Suppressor macrophage treated with lipopolysaccharide for 4 hours (primary cell): ENCODE measurements at regions not wholly inside any gene's neighbourhood (a gene's known extent, or its start where the extent isn't known, plus 50 kb on each side); places are given as distances from the start of the nearest gene placed in this dataset.
A peak's percentile ranks its signal among the peaks of the same experiment; 100 is the strongest.
"Not testable (repeated sequence)": the region's sequence is repeated elsewhere in the genome, so short reads cannot be mapped to it uniquely, and the experiment has no call there.

Experiments
- DNase-seq: peaks from one replicate; pipeline ENCODE4 v3.0.0-alpha.2; 2020

DNA sequence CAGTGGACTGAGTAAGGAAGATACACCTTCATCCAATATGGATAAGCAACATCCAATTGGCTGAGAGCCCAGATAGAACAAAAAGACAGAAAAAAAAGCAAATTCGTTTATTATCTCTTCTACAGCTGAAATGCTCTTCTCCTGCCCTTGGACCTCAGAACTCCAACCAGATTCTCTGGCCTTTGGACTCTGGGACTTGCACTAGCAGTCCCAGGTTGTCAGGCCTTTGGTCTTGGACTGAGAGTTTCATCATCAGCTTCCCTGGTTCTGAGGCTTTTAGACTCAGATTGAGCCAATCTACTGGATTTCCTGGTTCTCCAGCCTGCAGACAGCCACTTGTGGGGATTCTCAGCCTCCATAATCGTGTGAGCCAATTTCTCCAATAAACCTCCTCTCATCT, 926.8 kb downstream of the PLA2G4A start:
- no peak for DNase-seq

DNA sequence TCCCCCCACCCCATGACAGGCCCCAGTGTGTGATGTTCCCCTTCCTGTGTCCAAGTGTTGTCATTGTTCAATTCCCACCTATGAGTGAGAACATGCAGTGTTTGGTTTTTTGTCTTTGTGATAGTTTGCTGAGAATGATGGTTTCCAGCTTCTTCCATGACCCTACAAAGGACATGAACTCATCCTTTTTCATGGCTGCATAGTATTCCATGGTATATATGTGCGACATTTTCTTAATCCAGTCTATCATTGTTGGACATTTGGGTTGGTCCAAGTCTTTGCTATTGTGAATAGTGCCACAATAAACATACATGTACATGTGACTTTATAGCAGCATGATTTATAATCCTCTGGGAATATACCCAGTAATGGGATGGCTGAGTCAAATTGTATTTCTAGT, 927.9 kb downstream of the PLA2G4A start:
- DNase-seq = not testable (repeated sequence)

DNA sequence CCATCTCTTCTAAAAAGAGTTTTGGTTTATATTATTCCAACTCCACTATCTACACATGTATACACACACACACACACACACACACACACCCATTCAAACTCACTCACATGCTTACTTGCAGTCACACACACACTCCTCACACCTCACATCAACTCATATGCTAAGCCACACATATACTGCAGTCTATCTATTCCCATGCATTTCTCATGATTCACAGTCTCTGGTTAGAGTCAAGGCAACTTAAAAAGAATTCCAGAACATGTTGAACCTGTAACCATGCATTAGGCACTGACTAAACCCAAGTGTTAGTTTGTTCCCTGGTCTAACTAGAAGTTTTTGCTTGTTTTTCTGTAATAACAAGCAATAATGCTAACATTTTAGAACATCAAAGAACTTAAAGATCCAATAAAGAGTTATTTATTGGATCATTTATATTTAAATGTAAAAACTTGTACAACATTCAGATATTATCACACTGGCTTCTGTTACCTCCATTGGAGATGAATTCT, 931.1 kb downstream of the PLA2G4A start:
- no peak for DNase-seq

DNA sequence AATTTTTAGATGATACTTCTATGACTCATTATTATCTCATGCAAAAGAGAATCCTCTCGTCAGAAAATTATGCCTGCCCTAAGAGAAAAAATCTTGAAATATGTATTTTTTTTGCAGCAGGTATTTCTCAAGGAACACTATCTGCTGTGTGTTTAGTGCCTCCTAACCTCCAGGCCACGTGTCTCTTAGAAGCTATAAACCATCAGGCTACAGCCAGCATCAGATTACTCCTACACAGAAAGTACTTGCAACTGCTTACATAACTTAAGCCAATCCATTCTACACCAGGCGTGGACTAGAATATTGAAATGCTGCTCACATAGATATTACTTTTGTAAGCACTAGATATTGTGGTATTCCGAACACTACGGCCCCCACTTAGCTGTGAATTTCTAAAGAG, 933.4 kb downstream of the PLA2G4A start:
- DNase-seq = no peak

DNA sequence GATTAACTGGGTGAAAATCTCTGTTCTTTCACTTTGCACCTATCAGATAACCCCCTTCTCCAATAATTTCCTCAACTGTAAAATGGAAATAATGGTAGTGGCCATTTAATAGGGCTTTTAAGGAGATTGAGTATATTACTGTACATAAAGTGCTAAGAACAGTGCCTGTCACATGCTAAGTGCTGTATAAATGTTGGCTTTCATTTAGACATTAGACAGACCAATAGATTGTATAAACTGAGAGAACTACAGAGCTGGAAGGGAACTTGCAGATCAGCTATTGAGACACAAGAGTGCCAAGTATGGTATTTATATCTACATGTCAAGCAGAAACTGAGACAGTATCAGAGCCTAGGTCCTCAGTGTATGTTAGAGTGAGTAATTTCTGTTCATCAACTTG, 934.7 kb downstream of the PLA2G4A start:
- DNase-seq = no peak

DNA sequence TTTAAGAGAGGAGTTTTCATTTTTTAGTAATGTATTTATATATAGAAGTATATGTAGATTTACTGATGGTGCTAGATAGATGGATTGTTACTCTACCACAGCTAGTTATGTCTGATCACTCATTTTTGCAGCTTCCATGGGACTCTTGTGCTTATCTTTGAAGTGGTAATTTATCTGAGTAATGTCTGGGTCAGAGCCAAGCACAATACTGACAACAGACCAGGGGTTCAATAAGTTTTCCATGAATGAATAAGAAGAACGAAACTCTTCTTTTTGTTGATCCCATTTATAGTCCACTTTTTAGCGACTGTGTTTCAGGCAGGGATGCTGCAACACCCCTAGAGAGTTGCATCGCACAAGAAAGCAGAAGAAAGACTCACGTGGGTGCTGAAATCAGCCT, 935.2 kb downstream of the PLA2G4A start:
- DNase-seq = no peak

DNA sequence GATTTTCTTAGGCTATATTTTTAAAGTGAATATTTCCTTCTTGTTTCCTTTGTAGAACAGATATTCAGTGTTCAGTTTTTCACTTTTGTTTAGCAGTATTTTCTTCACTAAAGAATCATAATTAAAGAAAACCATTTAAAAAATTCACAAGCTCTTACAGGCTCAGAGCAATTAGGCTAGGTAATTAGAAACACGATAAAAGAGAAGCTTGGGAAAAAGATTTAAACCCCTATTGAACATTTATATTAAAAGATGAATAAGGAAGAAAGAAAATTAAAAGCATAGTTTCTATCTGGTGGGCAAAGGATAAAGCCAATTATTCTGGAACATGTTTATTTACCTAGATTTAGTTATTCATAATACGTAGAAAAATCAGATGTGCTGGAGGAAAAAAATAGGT, 942.6 kb downstream of the PLA2G4A start:
- no peak for DNase-seq

DNA sequence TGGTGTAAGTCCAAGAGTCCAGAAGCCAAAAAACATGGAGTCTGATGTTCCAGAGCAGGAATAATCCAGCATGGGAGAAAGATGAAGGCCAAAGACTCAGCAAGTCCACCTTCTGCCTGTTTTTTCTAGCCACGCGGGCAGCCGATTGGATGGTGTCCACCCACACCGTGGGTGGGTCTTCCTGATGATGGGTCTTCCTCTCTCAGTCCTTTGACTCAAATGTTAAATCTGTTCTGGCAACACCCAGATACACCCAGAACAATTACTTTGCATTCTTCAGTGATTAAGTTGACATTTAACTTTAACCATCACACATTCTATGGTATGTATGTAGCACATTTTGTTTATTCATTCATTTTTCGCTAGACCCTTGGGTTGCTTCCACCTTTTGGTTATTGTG, 944.4 kb downstream of the PLA2G4A start:
- no peak for DNase-seq

DNA sequence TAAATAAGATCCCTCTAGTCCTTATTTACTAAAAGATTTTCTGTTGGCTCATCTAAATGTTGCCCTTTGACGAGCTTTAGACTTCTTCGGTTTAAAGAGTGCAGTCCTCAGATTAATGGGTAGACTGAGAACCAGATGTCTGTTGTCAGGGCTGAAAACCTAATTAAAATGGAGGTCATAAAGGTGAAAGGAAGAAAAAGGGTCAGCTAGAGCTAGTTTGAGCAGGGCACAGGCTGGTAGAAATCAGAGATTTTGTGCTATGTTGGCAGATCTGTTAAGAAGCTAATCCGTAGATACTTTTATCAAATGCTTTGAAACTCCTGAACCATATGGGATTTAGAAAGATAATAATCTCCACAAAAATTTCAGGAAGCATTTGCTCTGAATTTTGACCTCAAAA, 959.0 kb downstream of the PLA2G4A start:
- DNase-seq = no peak

DNA sequence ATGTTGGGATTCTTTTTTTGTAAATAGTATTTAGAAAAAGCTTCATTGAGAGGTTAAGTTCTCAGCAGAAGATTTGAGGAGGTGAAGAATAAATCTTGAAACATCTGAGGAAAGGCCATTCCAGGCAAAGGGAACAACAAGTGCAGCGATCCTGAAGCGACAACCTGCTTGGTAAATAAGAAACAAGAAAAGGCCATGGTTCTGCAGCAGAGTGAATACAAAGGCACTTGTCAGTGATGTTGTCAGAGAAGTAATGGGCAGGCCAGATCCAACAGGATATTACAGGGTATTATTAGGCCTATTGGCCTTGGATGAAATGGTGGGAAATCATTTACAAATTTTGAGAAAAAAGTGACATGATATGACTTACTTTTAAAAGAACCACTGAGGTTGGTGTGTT, 960.0 kb downstream of the PLA2G4A start:
- no peak for DNase-seq

DNA sequence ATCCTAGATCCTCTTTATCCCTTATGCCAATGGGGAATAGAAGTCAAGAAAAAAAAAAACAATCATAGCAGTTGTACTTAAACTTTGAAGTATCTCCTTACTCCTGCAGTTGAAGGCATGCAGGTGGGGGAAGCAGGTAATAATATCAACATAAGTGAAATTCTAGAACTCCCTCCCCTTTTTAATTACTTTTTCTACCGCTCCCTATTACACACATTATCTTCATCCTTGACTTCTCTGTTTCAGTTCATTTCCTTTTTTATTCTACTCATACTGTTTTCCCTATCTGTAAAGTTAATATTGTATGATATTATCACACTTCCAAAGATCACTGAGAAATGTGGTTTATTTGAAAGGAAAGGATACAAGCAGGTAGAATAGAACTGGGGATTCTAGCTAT, 962.0 kb downstream of the PLA2G4A start:
- no peak for DNase-seq

DNA sequence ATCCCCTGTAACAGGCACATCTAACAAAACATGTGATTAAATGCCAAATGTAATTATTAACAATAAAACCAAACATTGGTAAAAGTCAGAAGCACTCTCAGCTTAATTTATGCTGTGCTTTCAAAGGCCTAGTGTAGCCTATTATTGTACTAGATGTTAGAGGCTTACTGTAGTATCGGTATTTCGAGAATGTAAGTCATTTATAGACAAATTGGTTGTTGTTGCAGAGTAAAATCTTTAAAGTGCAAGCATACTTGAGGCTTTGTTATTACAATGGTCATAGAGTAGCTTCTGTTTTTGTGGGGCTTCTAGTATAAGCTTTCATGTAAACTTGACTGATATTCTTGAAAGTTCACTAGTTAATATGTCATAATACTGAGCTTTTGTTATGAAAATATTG, 965.8 kb downstream of the PLA2G4A start:
- no peak for DNase-seq

DNA sequence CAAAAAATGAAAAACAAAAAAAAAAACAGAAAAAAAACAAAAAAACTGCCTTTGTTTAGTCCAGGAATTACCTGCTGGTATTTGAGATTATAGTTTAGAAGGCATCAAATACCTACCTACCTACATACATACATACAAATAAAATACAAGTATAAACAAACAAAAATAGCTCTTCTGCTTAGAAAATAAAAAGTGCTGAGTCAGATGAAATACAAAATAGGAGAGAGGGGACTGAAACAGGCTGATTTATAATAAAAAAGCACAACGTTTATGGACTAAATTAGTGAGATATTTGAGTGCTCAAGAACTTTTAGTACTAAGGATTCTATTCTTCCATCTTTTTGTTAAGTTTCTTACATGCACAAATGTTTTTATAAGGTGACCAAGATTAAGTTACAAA, 980.8 kb downstream of the PLA2G4A start:
- DNase-seq = no peak

DNA sequence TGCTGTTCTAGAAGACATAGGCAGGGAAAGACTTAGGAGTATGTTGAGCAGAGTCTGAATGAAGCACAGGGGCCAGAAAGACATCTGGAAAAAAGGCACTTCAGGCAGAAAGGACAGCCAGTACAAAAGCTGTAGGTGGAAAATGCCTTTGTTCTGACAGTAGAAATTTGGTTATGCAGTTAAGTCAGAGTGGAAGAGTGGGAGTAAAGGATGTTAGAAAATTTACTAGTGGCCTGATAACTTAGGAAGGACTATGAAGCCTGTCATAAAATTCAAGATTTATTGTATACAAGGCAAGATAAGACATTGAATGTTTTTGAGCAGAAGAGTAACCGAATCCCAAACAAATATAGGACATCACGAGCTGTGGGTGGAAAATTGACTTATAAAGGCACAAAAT, 987.9 kb downstream of the PLA2G4A start:
- DNase-seq = no peak

DNA sequence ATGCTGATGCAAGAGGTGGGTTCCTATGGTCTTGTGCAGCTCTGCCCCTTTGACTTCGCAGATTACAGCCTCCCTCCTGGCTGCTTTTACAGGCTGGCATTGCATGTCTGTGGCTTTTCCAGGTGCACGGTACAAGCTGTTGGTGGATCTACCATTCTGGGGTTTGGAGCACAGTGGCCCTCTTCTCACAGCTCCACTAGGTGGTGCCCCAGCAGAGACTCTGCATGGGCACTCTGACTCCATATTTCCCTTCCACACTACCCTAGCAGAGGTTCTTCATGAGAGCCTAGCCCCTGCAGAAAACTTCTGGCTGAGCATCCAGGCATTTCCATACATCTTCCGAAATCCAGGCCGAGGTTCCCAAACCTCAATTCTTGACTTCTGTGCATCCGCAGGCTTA, 989.0 kb downstream of the PLA2G4A start:
- no peak for DNase-seq

DNA sequence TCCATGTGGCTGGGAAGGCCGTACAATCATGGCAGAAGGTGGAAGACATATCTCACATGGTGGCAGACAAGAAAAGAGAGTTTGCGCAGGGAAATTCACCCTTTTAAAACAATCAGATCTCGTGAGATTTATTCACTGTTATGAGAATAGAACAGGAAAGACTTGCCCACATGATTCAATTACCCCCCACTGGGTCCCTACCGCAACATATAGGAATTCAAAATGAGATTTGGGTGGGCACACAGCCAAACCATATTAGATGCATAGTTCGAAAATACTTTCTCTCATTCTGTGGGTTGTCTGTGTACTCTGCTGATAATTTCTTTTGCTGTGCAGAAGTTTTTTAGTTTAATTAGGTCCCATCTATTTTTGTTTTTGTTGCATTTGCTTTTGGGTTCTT, 990.3 kb downstream of the PLA2G4A start:
- DNase-seq = no peak

DNA sequence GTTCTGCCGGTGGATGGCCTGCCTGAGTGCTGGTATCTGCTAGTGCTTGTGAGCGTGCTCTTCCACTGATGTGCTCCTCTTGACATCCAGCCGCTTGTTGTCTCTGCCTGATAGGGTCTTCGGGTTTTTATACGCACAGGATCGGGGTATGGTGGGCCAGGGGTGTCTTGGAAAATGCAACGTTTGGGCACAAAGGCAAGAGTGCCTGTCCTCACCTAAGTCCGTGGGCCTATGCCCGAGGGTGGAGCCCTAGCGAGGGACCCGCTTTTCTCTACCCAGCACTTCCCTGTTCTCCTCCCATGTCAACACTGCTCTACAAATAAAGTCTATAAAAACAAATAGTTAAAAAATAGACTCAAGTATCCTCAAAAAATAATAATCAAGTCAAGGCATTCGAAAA, 1007.8 kb downstream of the PLA2G4A start:
- no peak for DNase-seq

DNA sequence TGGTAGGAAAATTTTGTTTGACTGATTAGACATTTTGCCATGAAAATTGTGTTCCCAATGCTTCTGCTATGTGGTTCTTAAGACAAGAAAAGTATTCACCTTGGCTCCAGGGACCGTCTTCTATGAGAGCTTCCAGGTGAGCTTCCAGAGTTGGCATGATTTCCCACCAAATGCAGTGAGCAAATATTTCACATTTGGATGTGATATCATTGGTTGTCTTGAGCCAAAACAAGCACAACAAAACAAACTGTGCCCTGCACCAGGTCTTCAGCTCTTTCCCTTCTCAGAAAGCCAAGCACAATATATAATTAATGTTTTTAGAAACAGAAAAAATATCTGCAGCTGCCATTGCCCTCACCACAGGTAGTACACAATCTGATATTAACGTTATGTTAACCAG, 1009.0 kb downstream of the PLA2G4A start:
- no peak for DNase-seq

DNA sequence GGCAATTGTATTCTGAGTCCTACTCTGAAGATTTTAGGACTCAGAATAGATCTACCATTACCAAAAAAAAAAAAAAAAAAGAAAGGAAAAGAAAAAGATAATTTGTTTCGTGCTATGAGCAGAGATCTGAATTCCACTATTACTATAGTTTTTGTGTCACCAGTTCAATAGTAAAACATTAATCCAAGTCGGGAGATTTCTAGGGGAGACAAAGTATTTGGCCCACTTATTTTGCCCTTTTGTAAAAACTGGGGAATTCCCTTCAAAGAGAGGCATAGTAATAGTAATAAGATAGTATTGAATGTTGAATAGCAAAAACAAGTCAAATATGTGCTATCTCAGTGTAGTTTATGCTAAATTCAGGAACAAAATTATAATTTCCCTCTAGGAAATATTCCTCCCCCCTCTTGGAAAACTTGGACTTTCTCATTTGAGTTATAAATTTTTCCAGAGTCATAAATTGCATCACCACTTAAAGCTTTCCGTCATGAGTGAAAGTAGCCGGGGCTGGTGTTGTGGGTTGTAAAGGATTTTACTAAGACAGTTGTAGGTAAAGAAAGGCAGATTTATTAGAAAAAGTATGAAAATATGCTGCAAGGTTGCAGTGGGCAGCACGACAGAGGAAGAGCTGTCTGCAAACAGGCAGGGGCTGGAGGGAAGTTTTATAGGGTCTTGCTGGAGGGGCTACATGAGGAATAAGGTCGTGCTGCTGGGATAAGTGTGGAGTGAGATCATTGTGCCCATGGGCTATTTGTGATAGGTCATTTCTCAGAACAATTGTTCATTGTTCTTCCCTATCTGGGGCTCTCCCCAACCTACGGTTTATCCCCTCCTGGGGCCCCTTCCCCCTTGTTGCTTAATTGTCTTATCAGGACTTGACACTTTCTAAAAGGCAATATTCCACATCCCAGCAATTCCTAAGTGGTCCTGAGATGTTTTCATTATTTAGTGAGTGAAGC, 1009.9 kb downstream of the PLA2G4A start:
- DNase-seq = no peak

DNA sequence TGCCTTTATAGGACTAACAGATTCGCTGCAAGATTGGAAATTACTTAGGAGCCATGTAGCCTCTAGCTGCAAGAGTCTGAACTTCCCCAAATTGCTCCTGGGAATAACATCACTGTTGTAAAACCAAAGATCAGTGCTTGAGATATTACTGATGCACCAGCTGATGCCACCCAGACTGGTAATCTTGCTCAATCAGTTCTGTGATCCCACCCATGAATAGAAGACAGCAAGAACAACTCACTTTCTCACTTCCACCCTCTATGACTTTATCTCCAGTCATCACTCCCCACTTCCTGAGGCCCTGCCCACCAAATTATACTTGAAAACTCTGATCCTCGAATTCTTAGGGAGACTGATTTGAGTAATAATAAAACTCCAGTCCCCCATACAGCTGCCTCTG, 1011.1 kb downstream of the PLA2G4A start:
- peak; percentile 3 for DNase-seq

DNA sequence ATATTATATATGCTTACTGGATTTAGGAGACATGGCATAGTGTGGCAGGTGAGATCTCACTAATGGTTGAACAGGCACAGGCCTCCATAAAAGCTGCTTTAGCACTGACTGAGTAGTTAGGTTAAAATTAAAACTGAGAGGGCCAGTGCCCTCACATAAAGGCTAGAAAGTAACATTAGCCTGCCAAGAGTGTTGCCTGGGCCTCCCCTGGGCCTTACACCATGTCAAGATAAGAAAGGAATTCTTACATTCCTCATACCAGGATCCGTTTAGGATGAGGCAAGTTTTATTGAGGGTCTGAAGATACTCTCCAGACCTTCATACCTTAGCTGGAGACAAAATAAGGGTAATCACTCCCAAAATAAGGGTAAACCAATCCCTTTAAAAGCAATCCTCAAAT, 1011.8 kb downstream of the PLA2G4A start:
- DNase-seq = no peak

DNA sequence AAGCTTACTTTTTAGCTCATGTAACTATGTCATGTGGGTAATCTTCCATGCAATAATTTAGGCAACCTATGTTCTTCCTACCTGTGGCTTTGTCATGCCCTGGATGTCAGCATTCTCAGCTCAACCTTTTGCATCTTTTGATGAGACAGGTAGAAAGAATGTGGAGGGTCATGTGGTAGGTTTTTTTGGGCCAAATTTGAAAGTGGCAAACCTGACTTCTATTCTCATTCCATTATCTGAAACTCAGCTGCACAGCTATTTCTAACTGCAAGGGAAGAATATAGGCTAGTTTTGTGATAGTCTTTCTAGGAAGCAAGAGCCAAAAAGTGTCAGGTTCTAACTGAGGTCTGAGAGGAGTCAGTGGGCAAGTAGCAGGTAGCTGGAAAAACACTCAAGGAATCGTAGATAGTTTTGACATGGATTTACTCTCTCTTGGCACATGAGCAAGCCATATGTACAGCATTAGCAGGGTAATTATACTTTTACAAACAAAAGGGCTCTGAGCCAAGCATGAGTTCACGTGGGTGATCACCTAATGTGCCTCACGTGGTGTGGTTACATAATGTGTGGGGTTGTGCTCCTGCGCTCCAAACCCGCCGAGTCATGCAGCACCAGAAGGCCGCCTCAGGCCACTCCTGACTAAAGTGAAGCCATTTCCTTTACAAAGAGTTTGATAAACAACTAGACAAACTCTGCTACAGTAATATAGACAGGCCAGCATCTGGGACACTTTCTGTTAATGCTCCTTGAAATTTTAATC, 1013.8 kb downstream of the PLA2G4A start:
- DNase-seq = no peak

DNA sequence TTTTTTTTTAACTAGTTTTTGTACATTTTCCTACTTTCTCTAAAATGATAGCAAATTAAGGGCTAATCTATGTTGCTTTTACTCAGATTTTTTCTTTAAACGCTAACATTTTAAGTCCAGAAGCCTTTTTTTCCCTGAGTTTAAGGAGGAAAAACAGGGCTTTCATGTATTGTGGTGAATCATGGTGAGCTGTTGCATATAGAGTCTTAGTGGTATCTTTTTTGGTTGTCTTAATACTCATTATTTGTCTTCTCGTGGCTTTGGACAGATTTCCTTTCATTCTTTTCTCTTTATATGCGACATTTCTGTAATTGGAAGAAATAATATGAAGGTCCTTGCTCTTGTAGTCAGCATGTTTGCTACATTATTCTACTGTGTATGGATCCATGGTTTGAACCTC, 1015.6 kb downstream of the PLA2G4A start:
- DNase-seq = no peak

DNA sequence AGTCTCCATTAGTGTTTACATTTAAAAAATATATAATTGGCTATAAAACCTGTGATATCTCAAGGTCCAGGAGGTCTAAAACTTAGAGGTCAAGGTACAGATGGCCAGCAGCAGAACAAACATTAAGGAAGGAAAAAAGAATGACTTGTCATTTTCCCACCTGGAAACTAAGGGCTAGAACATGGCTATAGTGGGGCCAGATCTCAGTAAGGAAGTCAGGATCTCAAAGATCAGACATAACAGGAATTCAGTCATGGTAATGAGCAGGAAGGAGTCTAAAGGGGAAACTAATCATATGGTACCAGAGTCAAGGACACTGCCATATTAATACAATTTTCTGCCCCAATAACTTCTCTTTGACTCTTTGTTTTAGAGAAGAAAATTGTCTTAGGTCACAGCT, 1018.8 kb downstream of the PLA2G4A start:
- no peak for DNase-seq
